ENCODE measurements at regions not wholly inside any gene's neighbourhood (a gene's known extent, or its start where the extent isn't known, plus 50 kb on each side); places are given as distances from the start of the nearest gene placed in this dataset.

- intact Hi-C loops (cut with DNase I, micrococcal nuclease) = no loop called here
- H3K4me1 Mint-ChIP-seq (ENCODE audit: low read depth) = no peaks in the 10 kb centered on the region
- no peak for TF ChIP-seq CTCF (IDR thresholded peaks at IDR 0.05)
- Histone ChIP-seq H3K27ac (ENCODE audit: low read depth in 1 of 2, low read length in 2 of 2) (no peak overlapping the region), H3K4me3 (ENCODE audit: low read length) (no peak overlapping the region), H3K27me3 (ENCODE audit: control insufficient read depth in 1 of 2, insufficient read depth in 2 of 2, low read length in 2 of 2) (no peaks in the 10 kb centered on the region), H3K9me3 (ENCODE audit: control insufficient read depth in 1 of 2, insufficient read depth in 1 of 2, low read length in 2 of 2) (no peaks in the 10 kb centered on the region), H3K36me3 (ENCODE audit: insufficient read depth, low read length) (no peaks in the 10 kb centered on the region), H3K4me1 (ENCODE audit: insufficient read depth, low read length) (no peaks in the 10 kb centered on the region)
- no peaks in the 10 kb centered on the region for H3K27me3 Mint-ChIP-seq
- ATAC-seq (ENCODE audit: poor library complexity) (no peak), DNase-seq (no peak)
- POLR2A ChIA-PET = no interaction called here
- CTCF ChIA-PET = interaction anchor here (0.7 kb wide), 1 partner anchor 555 kb away, joined by 4 read pairs; no protein-coding TSS in a partner anchor
- H3K9me3 Mint-ChIP-seq = no peaks in the 10 kb centered on the region
- no peak overlapping the region for H3K27ac Mint-ChIP-seq
- H3K4me3 Mint-ChIP-seq = no peak overlapping the region
- H3K36me3 Mint-ChIP-seq (ENCODE audit: low read depth) = no peaks in the 10 kb centered on the region
These were observed 133.5 kb upstream of the CCDC28A start for GRCh38 chr6:138640028-138640427.

GRCh38 chr6:138643210-138643609 lies 130.4 kb upstream of the CCDC28A start:
- H3K27ac Mint-ChIP-seq = no peak overlapping the region
- no peak for TF ChIP-seq CTCF (IDR thresholded peaks at IDR 0.05)
- POLR2A ChIA-PET = no interaction called here

GRCh38 chr6:138645976-138646640 lies 127.5 kb upstream of the CCDC28A start:
- Mint-ChIP-seq H3K4me1 (ENCODE audit: low read depth) (no peaks in the 10 kb centered on the region), H3K36me3 (ENCODE audit: low read depth) (no peaks in the 10 kb centered on the region), H3K9me3 (no peaks in the 10 kb centered on the region), H3K27me3 (no peaks in the 10 kb centered on the region), H3K27ac (no peak overlapping the region), H3K4me3 (no peak overlapping the region)
- H3K9me3 ChIP-seq (ENCODE audit: control insufficient read depth in 1 of 2, insufficient read depth in 1 of 2, low read length in 2 of 2) = no peaks in the 10 kb centered on the region
- H3K27me3 ChIP-seq (ENCODE audit: control insufficient read depth in 1 of 2, insufficient read depth in 2 of 2, low read length in 2 of 2) = no peaks in the 10 kb centered on the region
- TF ChIP-seq CTCF (IDR thresholded peaks at IDR 0.05) = no peak
- no peaks in the 10 kb centered on the region for H3K36me3 ChIP-seq (ENCODE audit: insufficient read depth, low read length)
- H3K4me3 ChIP-seq (ENCODE audit: low read length) = no peak overlapping the region
- DNase-seq = no peak
- ATAC-seq (ENCODE audit: poor library complexity) = no peak
- POLR2A ChIA-PET = no interaction called here
- intact Hi-C loops (cut with DNase I, micrococcal nuclease) = no loop called here
- no peaks in the 10 kb centered on the region for H3K4me1 ChIP-seq (ENCODE audit: insufficient read depth, low read length)
- H3K27ac ChIP-seq (ENCODE audit: low read depth in 1 of 2, low read length in 2 of 2) = no peak overlapping the region
- CTCF ChIA-PET = no interaction called here

More at GRCh38 chr6:138643210-138643609, 130.4 kb upstream of the CCDC28A start:
- ATAC-seq (ENCODE audit: poor library complexity) (no peak), DNase-seq (no peak)
- no peak overlapping the region for H3K4me3 ChIP-seq (ENCODE audit: low read length)
- H3K27ac ChIP-seq (ENCODE audit: low read depth in 1 of 2, low read length in 2 of 2) = no peak overlapping the region
- no peaks in the 10 kb centered on the region for H3K27me3 Mint-ChIP-seq
- CTCF ChIA-PET = no interaction called here
- no peaks in the 10 kb centered on the region for H3K4me1 Mint-ChIP-seq (ENCODE audit: low read depth)
- no peaks in the 10 kb centered on the region for H3K9me3 Mint-ChIP-seq
- H3K4me1 ChIP-seq (ENCODE audit: insufficient read depth, low read length) = no peaks in the 10 kb centered on the region
- intact Hi-C loops (cut with DNase I, micrococcal nuclease) = no loop called here
- H3K27me3 ChIP-seq (ENCODE audit: control insufficient read depth in 1 of 2, insufficient read depth in 2 of 2, low read length in 2 of 2) = no peaks in the 10 kb centered on the region
- H3K4me3 Mint-ChIP-seq = no peak overlapping the region
- no peaks in the 10 kb centered on the region for H3K9me3 ChIP-seq (ENCODE audit: control insufficient read depth in 1 of 2, insufficient read depth in 1 of 2, low read length in 2 of 2)
- no peaks in the 10 kb centered on the region for H3K36me3 Mint-ChIP-seq (ENCODE audit: low read depth)
- no peaks in the 10 kb centered on the region for H3K36me3 ChIP-seq (ENCODE audit: insufficient read depth, low read length)

Data from CD4-positive, alpha-beta T cell (primary cell).